ENCODE measurements at regions not wholly inside any gene's neighbourhood (a gene's known extent, or its start where the extent isn't known, plus 50 kb on each side); places are given as distances from the start of the nearest gene placed in this dataset.
"Not testable (repeated sequence)": the region's sequence is repeated elsewhere in the genome, so short reads cannot be mapped to it uniquely, and the experiment has no call there.

GRCh38 chr10:9898633-9899395, 1118.9 kb upstream of the CELF2 start:
- no peak for DNase-seq

- DNase-seq, result no peak
Observed at GRCh38 chr10:9900751-9901150, 1116.9 kb upstream of the CELF2 start.

- no peak for DNase-seq
Observed at GRCh38 chr10:9901971-9902370, 1115.7 kb upstream of the CELF2 start.

GRCh38 chr10:9910446-9910845, 1107.2 kb upstream of the CELF2 start:
- no peak for DNase-seq

GRCh38 chr10:9911488-9911887, 1106.2 kb upstream of the CELF2 start:
- DNase-seq, result no peak

- DNase-seq, result no peak
Observed at GRCh38 chr10:9913876-9914514, 1103.7 kb upstream of the CELF2 start.

- no peak for DNase-seq
Observed at GRCh38 chr10:9921544-9921943, 1096.1 kb upstream of the CELF2 start.

- no peak for DNase-seq
Observed at GRCh38 chr10:9922126-9922870, 1095.4 kb upstream of the CELF2 start.

GRCh38 chr10:9926003-9926402, 1091.7 kb upstream of the CELF2 start:
- DNase-seq, result no peak

GRCh38 chr10:9926881-9927280, 1090.8 kb upstream of the CELF2 start:
- no peak for DNase-seq

GRCh38 chr10:9939716-9940115, 1078.0 kb upstream of the CELF2 start:
- DNase-seq, result no peak

- no peak for DNase-seq
Observed at GRCh38 chr10:9944690-9945089, 1073.0 kb upstream of the CELF2 start.

- DNase-seq, result no peak
Observed at GRCh38 chr10:9950070-9950469, 1067.6 kb upstream of the CELF2 start.

GRCh38 chr10:9951481-9952257, 1066.0 kb upstream of the CELF2 start:
- DNase-seq, result no peak

GRCh38 chr10:9957351-9957750, 1060.3 kb upstream of the CELF2 start:
- no peak for DNase-seq

GRCh38 chr10:9957876-9958275, 1059.8 kb upstream of the CELF2 start:
- not testable (repeated sequence) for DNase-seq

- DNase-seq, result no peak
Observed at GRCh38 chr10:9965341-9965740, 1052.3 kb upstream of the CELF2 start.

GRCh38 chr10:9986786-9987185, 1030.9 kb upstream of the CELF2 start:
- DNase-seq, result no peak

GRCh38 chr10:9987197-9987596, 1030.5 kb upstream of the CELF2 start:
- DNase-seq, result no peak

- no peak for DNase-seq
Observed at GRCh38 chr10:9992661-9993060, 1025.0 kb upstream of the CELF2 start.

GRCh38 chr10:9994131-9994530, 1023.5 kb upstream of the CELF2 start:
- DNase-seq, result no peak

- no peak for DNase-seq
Observed at GRCh38 chr10:9999627-10000026, 1018.0 kb upstream of the CELF2 start.

- DNase-seq, result no peak
Observed at GRCh38 chr10:10007957-10008356, 1009.7 kb upstream of the CELF2 start.

All from CD4-positive, alpha-beta T cell treated with Interleukin-17A for 1 hour (primary cell).